LoVo (cell line): ENCODE measurements at regions not wholly inside any gene's neighbourhood (a gene's known extent, or its start where the extent isn't known, plus 50 kb on each side); places are given as distances from the start of the nearest gene placed in this dataset.

ENCODE experiments used
- DNase-seq: peaks from one replicate; pipeline ENCODE4 v3.0.0-alpha.2; 2016; ENCODE audit warnings: low spot score

- DNase-seq: no peak
These were observed 144.9 kb downstream of the SH3BGRL2 start for GRCh38 chr6:79776076-79776475.

GRCh38 chr6:79775222-79775621, 144.1 kb downstream of the SH3BGRL2 start:
- DNase-seq: no peak

GRCh38 chr6:79764747-79765146, 133.6 kb downstream of the SH3BGRL2 start:
- DNase-seq: no peak

- no peak for DNase-seq
These were observed 132.2 kb downstream of the SH3BGRL2 start for GRCh38 chr6:79763301-79763700.

GRCh38 chr6:79762370-79762769, 131.2 kb downstream of the SH3BGRL2 start:
- DNase-seq: no peak

- no peak for DNase-seq
These were observed 125.4 kb downstream of the SH3BGRL2 start for GRCh38 chr6:79756496-79756895.

- no peak for DNase-seq
These were observed 124.8 kb downstream of the SH3BGRL2 start for GRCh38 chr6:79755967-79756366.
